Spinal cord (tissue), 9 donors: ENCODE measurements at regions not wholly inside any gene's neighbourhood (a gene's known extent, or its start where the extent isn't known, plus 50 kb on each side); places are given as distances from the start of the nearest gene placed in this dataset.

Source experiments
- DNase-seq, 6 donors: peaks; one replicate each; pipeline versions ENCODE4 v3.0.0 to v3.0.0-alpha.2; 2013 to 2015; ENCODE audit warnings: low spot score in 6 of 6, low read depth in 4 of 6
- H3K27ac ChIP-seq: one replicate; pipeline ENCODE4 v1.5.1; 2013; ENCODE audit warnings: low read depth, low read length, control low read depth
- H3K27me3 ChIP-seq: one replicate; pipeline ENCODE4 v1.6.1; 2013; ENCODE audit warnings: low read length; ENCODE audit not compliant: control insufficient read depth, insufficient read depth
- H3K36me3 ChIP-seq: one replicate; pipeline ENCODE4 v1.6.1; 2013; ENCODE audit warnings: low read length; ENCODE audit not compliant: control insufficient read depth, insufficient read depth
- H3K4me1 ChIP-seq: one replicate; pipeline ENCODE4 v1.6.1; 2013; ENCODE audit warnings: low read length; ENCODE audit not compliant: control insufficient read depth, insufficient read depth
- H3K4me3 ChIP-seq: one replicate; pipeline ENCODE4 v1.5.1; 2013; ENCODE audit warnings: low read depth, low read length, control low read depth
- H3K9me3 ChIP-seq: one replicate; pipeline ENCODE4 v1.6.1; 2013; ENCODE audit warnings: low read length; ENCODE audit not compliant: control insufficient read depth, insufficient read depth
- WGBS: methylation state at CpG from one replicate; pipeline ENCODE4 v1.1.5; 2013; ENCODE audit warnings: missing lambda C conversion rate; ENCODE audit not compliant: insufficient coverage; 5-methylcytosine and 5-hydroxymethylcytosine counted together
- donor health status: healthy.

GRCh38 chr4:126736133-126736518 lies 896.6 kb upstream of the INTU start:
- Histone ChIP-seq H3K27me3 (no peaks in the 10 kb centered on the region), H3K36me3 (no peaks in the 10 kb centered on the region), H3K4me1 (no peaks in the 10 kb centered on the region), H3K27ac (no peak overlapping the region), H3K9me3 (no peaks in the 10 kb centered on the region), H3K4me3 (no peak overlapping the region)
- no CpG with 5 or more reads among the region's 3 CpGs for WGBS
- no peak for DNase-seq

DNA sequence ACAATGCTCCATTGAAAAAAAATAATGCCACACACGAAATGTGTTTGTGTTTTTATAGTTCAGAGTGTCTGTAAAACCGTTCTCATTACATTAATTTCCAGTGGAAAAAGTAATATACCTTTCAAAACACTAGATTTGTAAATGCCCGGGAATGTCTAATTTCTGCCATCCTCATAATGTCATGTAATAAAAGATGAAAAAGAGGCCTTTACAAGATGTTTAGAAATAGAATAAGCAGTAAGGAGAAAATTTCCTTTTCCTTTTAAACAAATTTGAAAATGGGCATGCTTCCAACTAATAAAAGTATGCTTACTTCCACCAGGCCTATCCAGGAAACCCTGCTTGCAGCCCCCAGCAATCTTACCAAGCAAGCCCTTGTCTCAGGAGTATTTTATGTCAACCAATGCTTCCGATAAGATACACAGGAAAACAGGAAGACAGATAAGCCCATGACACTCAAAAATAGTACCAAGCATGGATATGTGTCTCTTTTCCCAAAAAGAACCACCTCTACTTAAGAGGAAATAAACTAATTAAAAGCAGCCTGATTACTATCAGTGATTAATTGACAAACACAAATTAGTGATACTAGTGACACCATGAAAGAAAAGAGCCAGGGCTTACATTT lies 894.7 kb upstream of the INTU start:
- Histone ChIP-seq H3K4me3 (no peak overlapping the region), H3K4me1 (no peaks in the 10 kb centered on the region), H3K27me3 (no peaks in the 10 kb centered on the region), H3K9me3 (no peaks in the 10 kb centered on the region), H3K36me3 (no peaks in the 10 kb centered on the region), H3K27ac (no peak overlapping the region)
- no CpG with 5 or more reads among the region's 4 CpGs for WGBS
- DNase-seq, result no peak

GRCh38 chr4:126738527-126738923 lies 894.2 kb upstream of the INTU start:
- Histone ChIP-seq H3K4me1 (no peaks in the 10 kb centered on the region), H3K4me3 (no peak overlapping the region), H3K9me3 (no peaks in the 10 kb centered on the region), H3K27ac (no peak overlapping the region), H3K36me3 (no peaks in the 10 kb centered on the region), H3K27me3 (no peaks in the 10 kb centered on the region)
- WGBS, result no CpG with 5 or more reads among the region's 4 CpGs
- no peak for DNase-seq

- H3K36me3 ChIP-seq, result no peaks in the 10 kb centered on the region
- no CpG with 5 or more reads among the region's 1 CpG for WGBS
Observed at GRCh38 chr4:126738926-126739325, 893.8 kb upstream of the INTU start.

DNA sequence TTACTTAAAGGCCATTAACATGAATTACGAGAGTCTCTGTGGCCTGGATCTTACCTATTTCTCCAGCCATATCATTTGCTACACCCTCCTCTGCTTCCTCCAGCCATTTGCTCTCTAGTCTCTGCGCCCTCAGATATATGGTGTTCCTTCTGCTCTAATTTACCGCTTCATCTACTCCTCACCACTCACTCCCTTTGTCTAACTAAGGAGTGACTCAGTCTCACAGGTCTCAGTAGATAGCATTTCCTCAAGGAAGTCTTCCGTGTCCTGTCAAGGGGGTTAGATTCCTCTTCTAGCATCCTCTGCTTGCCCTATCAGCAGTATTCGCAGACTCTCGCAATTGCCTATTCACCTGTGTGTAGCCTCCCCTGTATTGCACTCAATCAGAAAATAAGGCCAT lies 892.1 kb upstream of the INTU start:
- DNase-seq, result no peak
- WGBS, result 95% methylated on average over 6 of the region's 6 CpGs

More at GRCh38 chr4:126738926-126739325, 893.8 kb upstream of the INTU start:
- Histone ChIP-seq H3K27ac (no peak overlapping the region), H3K4me1 (no peaks in the 10 kb centered on the region), H3K4me3 (no peak overlapping the region), H3K27me3 (no peaks in the 10 kb centered on the region), H3K9me3 (no peaks in the 10 kb centered on the region)
- no peak for DNase-seq

DNA sequence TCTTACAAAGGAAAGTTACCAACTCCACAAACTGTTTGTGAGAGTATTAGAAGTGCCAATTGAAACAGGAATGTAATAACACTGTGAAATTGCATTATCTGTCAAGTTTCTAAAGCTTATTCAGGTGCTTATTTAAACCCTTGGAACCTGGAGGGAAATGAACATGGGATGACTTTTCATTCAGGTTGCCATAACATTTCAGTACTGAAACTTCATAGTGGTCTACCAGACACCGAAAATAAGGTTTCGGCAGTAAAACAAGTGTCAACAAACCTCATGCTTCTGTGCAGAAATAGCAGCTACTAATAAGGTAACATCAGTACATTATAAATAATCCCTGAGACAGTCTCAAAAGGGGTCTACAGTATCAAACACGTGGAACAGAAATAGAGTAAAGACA lies 890.7 kb upstream of the INTU start:
- 60% methylated on average over 1 of the region's 3 CpGs for WGBS

More for the DNA sequence above, 892.1 kb upstream of the INTU start:
- Histone ChIP-seq H3K4me1 (no peaks in the 10 kb centered on the region), H3K4me3 (no peak overlapping the region), H3K27ac (no peak overlapping the region), H3K9me3 (peaks cover 2% of the 10 kb centered on the region), H3K27me3 (no peaks in the 10 kb centered on the region), H3K36me3 (no peaks in the 10 kb centered on the region)

GRCh38 chr4:126742885-126743284 lies 889.9 kb upstream of the INTU start:
- no peaks in the 10 kb centered on the region for H3K4me1 ChIP-seq
- WGBS, result no CpG with 5 or more reads among the region's 1 CpG
- H3K36me3 ChIP-seq, result no peaks in the 10 kb centered on the region
- peaks cover 2% of the 10 kb centered on the region for H3K9me3 ChIP-seq
- no peak overlapping the region for H3K4me3 ChIP-seq
- DNase-seq, result no peak
- no peaks in the 10 kb centered on the region for H3K27me3 ChIP-seq
- H3K27ac ChIP-seq, result no peak overlapping the region

More for the DNA sequence above, 890.7 kb upstream of the INTU start:
- H3K9me3 ChIP-seq, result peaks cover 2% of the 10 kb centered on the region
- H3K27ac ChIP-seq, result no peak overlapping the region
- H3K27me3 ChIP-seq, result no peaks in the 10 kb centered on the region
- no peaks in the 10 kb centered on the region for H3K4me1 ChIP-seq
- no peaks in the 10 kb centered on the region for H3K36me3 ChIP-seq
- H3K4me3 ChIP-seq, result no peak overlapping the region
- no peak for DNase-seq

- no peaks in the 10 kb centered on the region for H3K36me3 ChIP-seq
- no peak overlapping the region for H3K27ac ChIP-seq
- H3K4me1 ChIP-seq, result no peaks in the 10 kb centered on the region
- H3K27me3 ChIP-seq, result no peaks in the 10 kb centered on the region
- no peak for DNase-seq
- no CpG with 5 or more reads among the region's 3 CpGs for WGBS
- no peak overlapping the region for H3K4me3 ChIP-seq
- H3K9me3 ChIP-seq, result peaks cover 2% of the 10 kb centered on the region
Observed at GRCh38 chr4:126748736-126749135, 884.0 kb upstream of the INTU start.

DNA sequence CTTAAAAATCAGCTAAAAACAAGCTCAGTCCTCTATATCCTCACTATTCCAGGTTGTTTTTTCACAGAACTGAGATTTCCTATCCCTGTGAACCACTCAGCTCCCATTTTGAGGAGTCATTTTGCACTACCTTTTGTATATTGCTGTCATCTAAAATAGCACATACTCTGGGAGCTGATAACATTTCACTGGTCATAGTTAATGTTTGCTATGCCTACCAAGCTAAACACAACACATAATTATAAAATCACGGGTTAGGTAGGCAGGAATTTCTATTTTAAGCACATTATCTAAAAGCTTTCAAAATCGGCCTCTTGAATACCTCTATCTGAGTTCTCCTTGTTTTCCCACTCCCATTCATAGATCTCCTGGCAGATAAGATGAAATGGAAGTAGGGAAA lies 882.0 kb upstream of the INTU start:
- no CpG with 5 or more reads among the region's 2 CpGs for WGBS

DNA sequence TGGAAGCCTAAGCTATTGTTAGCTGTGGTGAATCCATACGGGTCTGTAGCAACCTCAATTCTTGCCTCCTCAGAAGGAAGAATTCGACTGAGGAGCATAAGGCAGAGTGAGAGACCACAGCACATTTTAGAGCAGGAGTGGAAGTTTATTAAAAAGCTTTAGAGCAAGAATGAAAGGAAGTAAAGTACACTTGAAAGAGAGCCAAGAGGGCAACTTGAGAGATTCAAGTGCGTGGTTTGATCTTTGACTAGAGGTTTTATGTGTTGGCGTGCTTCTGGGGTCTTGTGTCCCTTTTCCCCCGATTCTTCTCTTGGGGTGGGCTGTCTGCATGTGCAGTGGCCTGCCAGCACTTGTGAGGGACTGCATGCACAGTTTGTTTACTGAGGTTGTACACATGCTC lies 880.6 kb upstream of the INTU start:
- no peak overlapping the region for H3K27ac ChIP-seq
- DNase-seq, result no peak
- no peak overlapping the region for H3K4me3 ChIP-seq
- no peaks in the 10 kb centered on the region for H3K9me3 ChIP-seq
- H3K36me3 ChIP-seq, result no peaks in the 10 kb centered on the region
- WGBS, result 63% methylated on average over 4 of the region's 5 CpGs
- no peaks in the 10 kb centered on the region for H3K4me1 ChIP-seq
- no peaks in the 10 kb centered on the region for H3K27me3 ChIP-seq

More for the DNA sequence above, 882.0 kb upstream of the INTU start:
- no peaks in the 10 kb centered on the region for H3K4me1 ChIP-seq
- H3K27ac ChIP-seq, result no peak overlapping the region
- H3K9me3 ChIP-seq, result no peaks in the 10 kb centered on the region
- H3K36me3 ChIP-seq, result no peaks in the 10 kb centered on the region
- DNase-seq, result no peak
- no peaks in the 10 kb centered on the region for H3K27me3 ChIP-seq
- no peak overlapping the region for H3K4me3 ChIP-seq
